WTC11 (cell line): ENCODE measurements at regions not wholly inside any gene's neighbourhood (a gene's known extent, or its start where the extent isn't known, plus 50 kb on each side); places are given as distances from the start of the nearest gene placed in this dataset.

Source experiments
- ATAC-seq: fragments of 200-7000 bp; cut with Tn5 transposase; 2 replicates; pipeline ENCODE4 v1.10.0; 2021; ENCODE audit warnings: mild to moderate bottlenecking, moderate library complexity
- CTCF ChIA-PET: fragments of 300-600 bp; sonication (Branson Sonifier 250); formaldehyde crosslinking; loops from one replicate; lab custom pipeline; 2021; ENCODE audit warnings: antibody characterized with exemption; lab: Charles Lee
- POLR2A ChIA-PET: fragments of 350-600 bp; sonication (Branson Sonifier 250); formaldehyde crosslinking; loops from one replicate; lab custom pipeline; 2021; ENCODE audit warnings: antibody characterized with exemption; lab: Charles Lee
- DNase-seq: peaks from one replicate; pipeline ENCODE4 v3.0.0; 2021; ENCODE audit warnings: low spot score
- H3K27ac Mint-ChIP-seq: 2 replicates; pipeline ENCODE4 v1.8.0; 2021; ENCODE audit warnings: mixed read lengths
- H3K27me3 Mint-ChIP-seq: 2 replicates; pipeline ENCODE4 v1.8.0; 2021; ENCODE audit warnings: low read depth, mild to moderate bottlenecking, moderate library complexity, mixed read lengths
- H3K36me3 Mint-ChIP-seq: 2 replicates; pipeline ENCODE4 v1.8.0; 2021; ENCODE audit warnings: mixed read lengths
- H3K4me1 Mint-ChIP-seq: 2 replicates; pipeline ENCODE4 v1.8.0; 2022; ENCODE audit warnings: mixed read lengths
- H3K4me3 Mint-ChIP-seq: 2 replicates; pipeline ENCODE4 v1.8.0; 2021; ENCODE audit warnings: mild to moderate bottlenecking, moderate library complexity, mixed read lengths
- H3K9me3 Mint-ChIP-seq: 2 replicates; pipeline ENCODE4 v1.8.0; 2021; ENCODE audit warnings: mixed read lengths
- AFF4 ChIP-seq: sonication (generic); formaldehyde crosslinking; IDR thresholded peaks from 2 replicates; pipeline ENCODE4 v1.8.1; 2023; ENCODE audit warnings: mild to moderate bottlenecking, missing genetic modification reagents, borderline replicate concordance
- ATF3 ChIP-seq: sonication (generic); formaldehyde crosslinking; conservative IDR thresholded peaks from 2 replicates; pipeline ENCODE4 v1.8.1; 2022; ENCODE audit warnings: mild to moderate bottlenecking, missing genetic modification reagents
- E2F1 ChIP-seq: sonication (generic); formaldehyde crosslinking; IDR thresholded peaks from 2 replicates; pipeline ENCODE4 v1.8.0; 2022; ENCODE audit warnings: mild to moderate bottlenecking, missing genetic modification reagents
- EMX1 ChIP-seq: fragments of 250-450 bp; sonication (Bioruptor Pico); IDR thresholded peaks from 2 replicates; pipeline ENCODE4 v1.8.0; 2021; ENCODE audit warnings: mild to moderate bottlenecking
- FOXJ3 ChIP-seq: sonication (generic); formaldehyde crosslinking; IDR thresholded peaks from 2 replicates; pipeline ENCODE4 v1.9.0; 2021; ENCODE audit warnings: missing genetic modification reagents, mild to moderate bottlenecking, borderline replicate concordance
- IRF2 ChIP-seq: sonication (generic); formaldehyde crosslinking; IDR thresholded peaks from 2 replicates; pipeline ENCODE4 v1.8.0; 2022; ENCODE audit warnings: low read depth, missing genetic modification reagents, borderline replicate concordance
- JAZF1 ChIP-seq: fragments of 250-450 bp; sonication (Bioruptor Pico); IDR thresholded peaks from 2 replicates; pipeline ENCODE4 v1.9.0; 2021; ENCODE audit warnings: moderate library complexity, mild to moderate bottlenecking, inconsistent platforms
- MLX ChIP-seq: sonication (generic); formaldehyde crosslinking; IDR thresholded peaks from 2 replicates; pipeline ENCODE4 v1.8.1; 2023; ENCODE audit warnings: mild to moderate bottlenecking, missing genetic modification reagents, moderate library complexity
- NFYB ChIP-seq: sonication (generic); formaldehyde crosslinking; conservative IDR thresholded peaks from 2 replicates; pipeline ENCODE4 v1.8.0; 2022; ENCODE audit warnings: low read depth, missing genetic modification reagents
- PREB ChIP-seq: sonication (generic); formaldehyde crosslinking; IDR thresholded peaks from 2 replicates; pipeline ENCODE4 v1.8.1; 2022; ENCODE audit warnings: mild to moderate bottlenecking, missing genetic modification reagents, moderate library complexity, borderline replicate concordance
- RORB ChIP-seq: fragments of 250-450 bp; sonication (Bioruptor Pico); IDR thresholded peaks from 2 replicates; pipeline ENCODE4 v1.9.0; 2021; ENCODE audit warnings: mild to moderate bottlenecking
- TEAD1 ChIP-seq: sonication (generic); formaldehyde crosslinking; IDR thresholded peaks from 2 replicates; pipeline ENCODE4 v1.8.0; 2022; ENCODE audit warnings: mild to moderate bottlenecking, missing genetic modification reagents
- TEAD4 ChIP-seq: sonication (generic); formaldehyde crosslinking; IDR thresholded peaks from 2 replicates; pipeline ENCODE4 v1.8.0; 2022; ENCODE audit warnings: mild to moderate bottlenecking, missing genetic modification reagents
- ZMAT4 ChIP-seq: fragments of 250-450 bp; sonication (Bioruptor Pico); IDR thresholded peaks from 2 replicates; pipeline ENCODE4 v1.9.0; 2021; ENCODE audit warnings: mild to moderate bottlenecking
- ZNF281 ChIP-seq: sonication (generic); formaldehyde crosslinking; IDR thresholded peaks from 2 replicates; pipeline ENCODE4 v1.8.0; 2023; ENCODE audit warnings: mild to moderate bottlenecking, missing genetic modification reagents
- ZNF396 ChIP-seq: fragments of 250-450 bp; sonication (Bioruptor Pico); IDR thresholded peaks from 2 replicates; pipeline ENCODE4 v1.8.0; 2021; ENCODE audit warnings: mild to moderate bottlenecking, moderate library complexity, borderline replicate concordance
- ZNF416 ChIP-seq: fragments of 250-450 bp; sonication (Bioruptor Pico); IDR thresholded peaks from 2 replicates; pipeline ENCODE4 v1.9.0; 2021; ENCODE audit warnings: mild to moderate bottlenecking, inconsistent platforms
- ZNF423 ChIP-seq: fragments of 250-450 bp; sonication (Bioruptor Pico); IDR thresholded peaks from 2 replicates; pipeline ENCODE4 v2.1.2; 2022; ENCODE audit warnings: mild to moderate bottlenecking, moderate library complexity
- ZNF532 ChIP-seq: fragments of 250-450 bp; sonication (Bioruptor Pico); IDR thresholded peaks from 2 replicates; pipeline ENCODE4 v1.9.0; 2021; ENCODE audit warnings: mild to moderate bottlenecking, borderline replicate concordance

GRCh38 chrX:38890963-38891362 is 89.7 kb downstream of the MID1IP1 start:
- no peaks in the 10 kb centered on the region for H3K36me3 Mint-ChIP-seq
- peaks cover 9% of the 10 kb centered on the region for H3K4me1 Mint-ChIP-seq
- H3K27me3 Mint-ChIP-seq: no peaks in the 10 kb centered on the region; the same call in 1 of the 2 replicates
- no peak for TF ChIP-seq ZNF532 (CRISPR knock-in tag)
- no peak for TF ChIP-seq ZNF423 (CRISPR knock-in tag)
- TF ChIP-seq ZMAT4 (CRISPR knock-in tag): no peak
- no peak for TF ChIP-seq FOXJ3
- TF ChIP-seq RORB: no peak
- TF ChIP-seq TEAD1 (CRISPR knock-in tag): no peak
- no peak for TF ChIP-seq ATF3 (CRISPR knock-in tag)
- no peak for TF ChIP-seq ZNF396 (CRISPR knock-in tag)
- no peak for TF ChIP-seq E2F1 (CRISPR knock-in tag)
- TF ChIP-seq NFYB (CRISPR knock-in tag): no peak
- no peak for TF ChIP-seq MLX (CRISPR knock-in tag)
- no peak for TF ChIP-seq AFF4
- POLR2A ChIA-PET: no interaction called here
- ATAC-seq (no peak), DNase-seq (no peak)
- H3K9me3 Mint-ChIP-seq: no peaks in the 10 kb centered on the region
- CTCF ChIA-PET: interaction anchor here (0.7 kb wide), 1 partner anchor 521 kb away, joined by 4 read pairs; no protein-coding TSS in a partner anchor
- no peak overlapping the region for H3K4me3 Mint-ChIP-seq
- H3K27ac Mint-ChIP-seq: no peak overlapping the region

GRCh38 chrX:38891641-38892413 is 90.6 kb downstream of the MID1IP1 start:
- Mint-ChIP-seq H3K36me3 (no peaks in the 10 kb centered on the region), H3K27me3 (no peaks in the 10 kb centered on the region; the same call in 1 of the 2 replicates), H3K9me3 (no peaks in the 10 kb centered on the region), H3K27ac (no peak overlapping the region), H3K4me1 (peaks cover 9% of the 10 kb centered on the region), H3K4me3 (no peak overlapping the region)
- ChIA-PET CTCF (no interaction called here), POLR2A (interaction anchor here (0.6 kb wide), 1 partner anchor 89 kb away, joined by 5 read pairs; no protein-coding TSS in a partner anchor)
- ATAC-seq (no peak), DNase-seq (no peak)
- TF ChIP-seq PREB (CRISPR knock-in tag) (no peak), JAZF1 (no peak), EMX1 (CRISPR knock-in tag) (no peak), IRF2 (CRISPR knock-in tag) (no peak), TEAD4 (CRISPR knock-in tag) (no peak), RORB (no peak), ZNF281 (CRISPR knock-in tag) (no peak), ZNF416 (CRISPR knock-in tag) (no peak)
